K562 (cell line): ENCODE measurements at regions not wholly inside any gene's neighbourhood (a gene's known extent, or its start where the extent isn't known, plus 50 kb on each side); places are given as distances from the start of the nearest gene placed in this dataset.

Experiments used
- ATAC-seq: fragments of 200-7000 bp; cut with Tn5 transposase; 3 replicates; pipeline ENCODE4 v1.9.1; 2020; ENCODE audit warnings: moderate library complexity
- BruUV-seq: library from RNA; stranded (reverse); fragments of 400-500 nt; replicated peaks from 2 replicates; lab custom pipeline; 2021; lab: Mats Ljungman, UMichigan
- CTCF ChIA-PET: fragments of 300-600 bp; formaldehyde crosslinking; extraction: SDS; loops from one replicate; lab custom pipeline; 2021; ENCODE audit warnings: low intra/inter-chr PET ratio; lab: Yijun Ruan, JAX
- POLR2A ChIA-PET: fragments of 300-600, 350-650 bp; sonication (Branson Sonifier 250); formaldehyde crosslinking; extraction: SDS; loops from one replicate; lab custom pipeline; 2021; ENCODE audit warnings: antibody characterized with exemption, inconsistent platforms; lab: Yijun Ruan, JAX
- DNase-seq, 4 experiments: peaks; one replicate each; pipeline versions ENCODE4 v3.0.0 to v3.0.0-alpha.2; 2011 to 2018; ENCODE audit warnings: low spot score in 3 of 4, mixed read lengths in 3 of 4; ENCODE audit errors: extremely low read depth in 1 of 4
- FAIRE-seq: peaks from 2 replicates; lab custom pipeline; 2011; peaks lifted over from hg19 to GRCh38; lab: Jason Lieb, UNC
- H2AFZ ChIP-seq: 2 replicates; pipeline ENCODE4 v1.6.0; 2011; ENCODE audit warnings: low read depth, low read length, control low read depth, inconsistent platforms
- H3K27ac ChIP-seq: fragments of 200-600 bp; 3 replicates; pipeline ENCODE4 v1.8.0; 2011; ENCODE audit warnings: low read depth, mild to moderate bottlenecking, control low read depth, inconsistent platforms, low read length, moderate library complexity, mixed read lengths; ENCODE audit errors: extremely low read depth
- H3K27me3 ChIP-seq, 2 experiments: fragments of 300-600 bp in 1 of 2; 2 replicates in 1 of 2; 3 replicates in 1 of 2; pipeline versions ENCODE4 v1.6.0 to v1.8.0; 2011; ENCODE audit warnings: inconsistent platforms in 2 of 2, low read length in 2 of 2, mild to moderate bottlenecking in 1 of 2, mixed read lengths in 1 of 2, moderate library complexity in 1 of 2; ENCODE audit not compliant: control insufficient read depth in 2 of 2, insufficient read depth in 2 of 2
- H3K36me3 ChIP-seq: fragments of 300-600 bp; 3 replicates; pipeline ENCODE4 v1.8.0; 2011; ENCODE audit warnings: mild to moderate bottlenecking, low read length, inconsistent platforms; ENCODE audit not compliant: control insufficient read depth, insufficient read depth
- H3K4me1 ChIP-seq, 2 experiments: fragments of 200-600 bp in 1 of 2; replicated peaks in 1 of 2; 2 replicates in 1 of 2; 3 replicates in 1 of 2; pipeline versions ENCODE4 v1.5.1 to v1.8.0; 2011; ENCODE audit warnings: inconsistent platforms in 2 of 2, low read length in 2 of 2, mild to moderate bottlenecking in 1 of 2, mixed read lengths in 1 of 2, moderate library complexity in 1 of 2; ENCODE audit not compliant: control insufficient read depth in 2 of 2, insufficient read depth in 2 of 2
- H3K4me2 ChIP-seq: 2 replicates; pipeline ENCODE4 v1.6.1; 2011; ENCODE audit warnings: low read length, control low read depth, inconsistent platforms, mixed read lengths; ENCODE audit not compliant: insufficient read depth
- H3K4me3 ChIP-seq: fragments of 200-600 bp; sonication (generic), shearing (Covaris generic); 2 replicates; pipeline ENCODE4 v1.5.1; 2016; ENCODE audit warnings: control low read depth, inconsistent platforms
- H3K79me2 ChIP-seq: fragments of 200-600 bp; 3 replicates; pipeline ENCODE4 v1.8.0; 2011; ENCODE audit warnings: low read length, inconsistent platforms; ENCODE audit not compliant: control insufficient read depth, insufficient read depth
- H3K9ac ChIP-seq, 2 experiments: 2 replicates each; pipeline versions ENCODE4 v1.6.0 to v1.6.1; 2011; ENCODE audit warnings: low read depth in 2 of 2, low read length in 2 of 2, control low read depth in 1 of 2, inconsistent platforms in 1 of 2, mild to moderate bottlenecking in 1 of 2, mixed read lengths in 1 of 2; ENCODE audit not compliant: insufficient read depth in 1 of 2
- H3K9me1 ChIP-seq: one replicate; pipeline ENCODE4 v1.6.0; 2011; ENCODE audit warnings: inconsistent platforms, mild to moderate bottlenecking, low read length, moderate library complexity; ENCODE audit not compliant: control insufficient read depth, insufficient read depth
- H3K9me3 ChIP-seq: replicated peaks from 2 replicates; pipeline ENCODE4 v1.5.1; 2011; ENCODE audit warnings: low read depth, low read length, inconsistent platforms; ENCODE audit not compliant: control insufficient read depth, insufficient read depth
- H4K20me1 ChIP-seq: replicated peaks from 2 replicates; pipeline ENCODE4 v1.6.1; 2011; ENCODE audit warnings: low read length, inconsistent platforms, mixed read lengths; ENCODE audit not compliant: control insufficient read depth, insufficient read depth
- GABPB1 ChIP-seq: sonication (generic); formaldehyde crosslinking; IDR thresholded peaks from 2 replicates; pipeline ENCODE4 v1.8.0; 2022; ENCODE audit warnings: mild to moderate bottlenecking, missing genetic modification reagents
- GTF2A2 ChIP-seq: IDR thresholded peaks from 2 replicates; pipeline ENCODE4 v1.6.1; 2016; ENCODE audit warnings: mild to moderate bottlenecking, missing genetic modification characterization, missing compliant biosample characterization
- KDM2B ChIP-seq: fragments of 250-450 bp; sonication (Bioruptor Pico); IDR thresholded peaks from 2 replicates; pipeline ENCODE4 v1.8.0; 2021; ENCODE audit warnings: mild to moderate bottlenecking, moderate library complexity
- PYGO2 ChIP-seq: fragments of 450-650 bp; IDR thresholded peaks from 2 replicates; pipeline ENCODE4 v1.6.1; 2016; ENCODE audit warnings: mild to moderate bottlenecking, missing genetic modification characterization, moderate library complexity, missing compliant biosample characterization
- SAP30 ChIP-seq: fragments of 200-600 bp; sonication (generic); IDR thresholded peaks from 2 replicates; pipeline ENCODE4 v1.6.1; 2012; ENCODE audit warnings: borderline replicate concordance, low read depth, mild to moderate bottlenecking, moderate library complexity, low read length, control low read depth, inconsistent platforms; ENCODE audit not compliant: insufficient read depth, poor library complexity, severe bottlenecking
- ZNF212 ChIP-seq: fragments of 450-650 bp; formaldehyde crosslinking; IDR thresholded peaks from 2 replicates; pipeline ENCODE4 v1.4.0; 2020; ENCODE audit warnings: mild to moderate bottlenecking
- WGBS: fragments of 100-300 bp; shearing (Covaris generic); methylation state at CpG from one replicate; pipeline ENCODE4 v1.1.6; 2016; ENCODE audit warnings: low coverage, mixed read lengths; ENCODE audit not compliant: insufficient coverage; ENCODE audit errors: missing lambda C conversion rate; 5-methylcytosine and 5-hydroxymethylcytosine counted together
- in situ Hi-C: fragments of 300-500 bp; cut with MboI; formaldehyde crosslinking; loops from 4 replicates; pipeline ENCODE4 v1.15.0; 2018; ENCODE audit warnings: inconsistent platforms, mixed read lengths
- intact Hi-C: fragments of 100-400 bp; cut with micrococcal nuclease; formaldehyde crosslinking; loops from 2 replicates; pipeline ENCODE4 v1.14.2; 2022
- TF ChIP-seq, protein P1 (sequence below), 3 experiments: fragments of 200-800 bp in 1 of 3; sonication (Bioruptor generic) in 1 of 3; sonication (generic) in 1 of 3; formaldehyde crosslinking in 1 of 3; IDR thresholded peaks; 2 replicates each; pipeline versions ENCODE4 v1.6.1 to v1.8.0; 2016 to 2022; ENCODE audit warnings: mild to moderate bottlenecking in 2 of 3, missing compliant biosample characterization in 2 of 3, missing genetic modification characterization in 2 of 3, missing genetic modification reagents in 1 of 3

GRCh38 chr7:98509836-98510235 is 107.2 kb upstream of the NPTX2 start:
- no peak for DNase-seq
- Histone ChIP-seq H3K9ac (no peak overlapping the region), H2AFZ (no peak overlapping the region), H4K20me1 (no peaks in the 10 kb centered on the region), H3K4me3 (no peak overlapping the region), H3K9me1 (no peaks in the 10 kb centered on the region), H3K36me3 (no peaks in the 10 kb centered on the region), H3K27me3 (peaks cover 0 to 8% of the 10 kb centered on the region in 2 experiments; a peak in 1 of 5 replicates), H3K4me1 (peaks cover 0 to 2% of the 10 kb centered on the region in 2 experiments; a peak in 1 of 5 replicates), H3K4me2 (no peak overlapping the region), H3K79me2 (no peaks in the 10 kb centered on the region), H3K27ac (no peak overlapping the region), H3K9me3 (no peaks in the 10 kb centered on the region)
- intact Hi-C loops = no loop called here
- POLR2A ChIA-PET = no interaction called here
- no peak for FAIRE-seq
- no peak for TF ChIP-seq GABPB1 (CRISPR knock-in tag)
- no peak for TF ChIP-seq SAP30
- WGBS = under 1% methylated on average over 6 of the region's 6 CpGs
- CTCF ChIA-PET = no interaction called here
- in situ Hi-C loops = no loop called here
- no TSS peak for BruUV-seq
- ATAC-seq = no peak

GRCh38 chr7:98506471-98506870 is 105.6 kb upstream of the BAIAP2L1 start:
- no TSS peak for BruUV-seq
- FAIRE-seq (no peak), ATAC-seq (no peak), DNase-seq (no peak)
- H3K9ac ChIP-seq = no peak overlapping the region
- no peak overlapping the region for H3K4me2 ChIP-seq
- no peak overlapping the region for H2AFZ ChIP-seq
- ChIA-PET CTCF (no interaction called here), POLR2A (interaction anchor here (1.2 kb wide), 1 partner anchor 238 kb away, joined by 3 read pairs; no protein-coding TSS in a partner anchor)
- WGBS = 7% methylated on average over 2 of the region's 2 CpGs
- H3K9me3 ChIP-seq = no peaks in the 10 kb centered on the region
- intact Hi-C loops = no loop called here
- H3K27ac ChIP-seq = no peak overlapping the region
- no peaks in the 10 kb centered on the region for H3K79me2 ChIP-seq
- H4K20me1 ChIP-seq = no peaks in the 10 kb centered on the region
- in situ Hi-C loops = no loop called here
- H3K36me3 ChIP-seq = no peaks in the 10 kb centered on the region
- no peaks in the 10 kb centered on the region for H3K9me1 ChIP-seq
- no peak overlapping the region for H3K4me3 ChIP-seq
- peaks cover 0 to 7% of the 10 kb centered on the region in 2 experiments; a peak in 1 of 5 replicates for H3K27me3 ChIP-seq
- TF ChIP-seq, protein P1, sequence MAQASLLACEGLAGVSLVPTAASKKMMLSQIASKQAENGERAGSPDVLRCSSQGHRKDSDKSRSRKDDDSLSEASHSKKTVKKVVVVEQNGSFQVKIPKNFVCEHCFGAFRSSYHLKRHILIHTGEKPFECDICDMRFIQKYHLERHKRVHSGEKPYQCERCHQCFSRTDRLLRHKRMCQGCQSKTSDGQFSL (CRISPR knock-in tag; IDR thresholded peaks at IDR 0.05) = no peak
- TF ChIP-seq, protein P1 (tag; IDR thresholded peaks at IDR 0.05) = no peak
- TF ChIP-seq GTF2A2 (no peak), ZNF212 (CRISPR knock-in tag) (no peak), PYGO2 (tag) (no peak), KDM2B (no peak)
- H3K4me1 ChIP-seq = no peaks in the 10 kb centered on the region
